ENCODE measurements at regions not wholly inside any gene's neighbourhood (a gene's known extent, or its start where the extent isn't known, plus 50 kb on each side); places are given as distances from the start of the nearest gene placed in this dataset.

- no peak overlapping the region for H3K4me3 ChIP-seq
- no peaks in the 10 kb centered on the region for H3K9me3 Mint-ChIP-seq
- no peaks in the 10 kb centered on the region for H4K20me1 ChIP-seq (replicated peaks; ENCODE audit: insufficient read depth)
- no peak overlapping the region for H3K27ac ChIP-seq (ENCODE audit: low read depth)
- no peaks in the 10 kb centered on the region for H3K27me3 Mint-ChIP-seq (ENCODE audit: insufficient read depth, low read depth, poor library complexity)
- no peaks in the 10 kb centered on the region for H3K79me2 ChIP-seq (replicated peaks; ENCODE audit: insufficient read depth)
- no peak overlapping the region for H3K27ac Mint-ChIP-seq
- ATAC-seq (no peak), DNase-seq (ENCODE audit: low spot score) (no peak)
- no peaks in the 10 kb centered on the region for H3K36me3 ChIP-seq (ENCODE audit: insufficient read depth)
- H3K4me3 Mint-ChIP-seq, result no peak overlapping the region
- no peaks in the 10 kb centered on the region; the same call in 2 of the 3 replicates for H3K36me3 Mint-ChIP-seq (ENCODE audit: low read depth)
- no peak overlapping the region for H2AFZ ChIP-seq
- no peak for TF ChIP-seq CREB1 (CRISPR knock-in tag; IDR thresholded peaks at IDR 0.05; ENCODE audit: low read depth)
- no peak for TF ChIP-seq ZNF331 (CRISPR knock-in tag; IDR thresholded peaks at IDR 0.05; ENCODE audit: low read depth)
- TF ChIP-seq NANOG (IDR thresholded peaks at IDR 0.05; ENCODE audit: borderline replicate concordance), result no peak
- TF ChIP-seq ETS1 (IDR thresholded peaks at IDR 0.05), result no peak
- no peak for TF ChIP-seq EZH2 (IDR thresholded peaks at IDR 0.05; ENCODE audit: low read depth, unreplicated experiment)
- TF ChIP-seq REST (IDR thresholded peaks at IDR 0.05; ENCODE audit: unreplicated experiment), result no peak
- TF ChIP-seq STAT1 (IDR thresholded peaks at IDR 0.05; ENCODE audit: unreplicated experiment), result no peak
- no peak for TF ChIP-seq ZNF462 (CRISPR knock-in tag; IDR thresholded peaks at IDR 0.05)
- no peak for TF ChIP-seq EZH2phosphoT487 (IDR thresholded peaks at IDR 0.05; ENCODE audit: unreplicated experiment)
- no peaks in the 10 kb centered on the region for H3K4me1 Mint-ChIP-seq
- H3K27me3 ChIP-seq (ENCODE audit: insufficient read depth), result no peaks in the 10 kb centered on the region
- H3K9me2 ChIP-seq (ENCODE audit: insufficient read depth), result no peaks in the 10 kb centered on the region
- H3K4me2 ChIP-seq, result no peak overlapping the region
- H3K4me1 ChIP-seq (ENCODE audit: insufficient read depth), result no peaks in the 10 kb centered on the region
- no peaks in the 10 kb centered on the region for H3F3A ChIP-seq (replicated peaks; ENCODE audit: low read depth)
Measured at GRCh38 chr3:59698091-59698490, 648.3 kb upstream of the CFAP20DC start.
